H1 (cell line): ENCODE measurements at regions not wholly inside any gene's neighbourhood (a gene's known extent, or its start where the extent isn't known, plus 50 kb on each side); places are given as distances from the start of the nearest gene placed in this dataset.

Source experiments
- CTCF ChIA-PET: fragments of 300-600 bp; sonication (Branson Sonifier 250); formaldehyde crosslinking; loops from one replicate; lab custom pipeline; 2021; ENCODE audit not compliant: partially characterized antibody; lab: Charles Lee
- POLR2A ChIA-PET: fragments of 300-600 bp; sonication (Branson Sonifier 250); formaldehyde crosslinking; loops from one replicate; lab custom pipeline; 2021; ENCODE audit warnings: inconsistent platforms; ENCODE audit not compliant: partially characterized antibody; lab: Charles Lee
- DNase-seq, 2 experiments: peaks; one replicate each; pipeline versions ENCODE4 v3.0.0 to v3.0.0-alpha.2; 2010 to 2022; ENCODE audit warnings: low spot score in 2 of 2, low read depth in 1 of 2, mixed read lengths in 1 of 2
- FAIRE-seq: peaks from 2 replicates; lab custom pipeline; 2011; peaks lifted over from hg19 to GRCh38; lab: Jason Lieb, UNC
- H2AFZ ChIP-seq: 2 replicates; pipeline ENCODE4 v1.8.1; 2012; ENCODE audit warnings: low read length, inconsistent platforms
- H2AK5ac ChIP-seq: 2 replicates; pipeline ENCODE4 v1.6.1; 2013; ENCODE audit warnings: low read depth, low read length
- H2BK120ac ChIP-seq: replicated peaks from 2 replicates; pipeline ENCODE3; 2013; ENCODE audit warnings: low read depth, low read length, inconsistent platforms
- H2BK12ac ChIP-seq: 2 replicates; pipeline ENCODE4 v1.6.1; 2013; ENCODE audit warnings: low read depth, low read length
- H2BK15ac ChIP-seq: 2 replicates; pipeline ENCODE4 v1.6.1; 2013; ENCODE audit warnings: low read length
- H2BK20ac ChIP-seq: 2 replicates; pipeline ENCODE4 v1.6.1; 2013; ENCODE audit warnings: low read length
- H2BK5ac ChIP-seq: 2 replicates; pipeline ENCODE4 v1.6.1; 2013; ENCODE audit warnings: low read depth, low read length
- H3K14ac ChIP-seq: 2 replicates; pipeline ENCODE4 v1.6.1; 2013; ENCODE audit warnings: inconsistent platforms; ENCODE audit not compliant: insufficient read length
- H3K18ac ChIP-seq: 2 replicates; pipeline ENCODE4 v1.6.1; 2013; ENCODE audit warnings: low read length; ENCODE audit errors: extremely low read depth
- H3K23ac ChIP-seq: 2 replicates; pipeline ENCODE4 v1.6.1; 2013; ENCODE audit warnings: inconsistent platforms; ENCODE audit not compliant: insufficient read length
- H3K23me2 ChIP-seq: 2 replicates; pipeline ENCODE4 v1.6.1; 2013; ENCODE audit warnings: low read depth, low read length
- H3K27ac ChIP-seq: 2 replicates; pipeline ENCODE4 v1.6.1; 2011; ENCODE audit warnings: low read depth, low read length, inconsistent platforms
- H3K27me3 ChIP-seq, 4 experiments: replicated peaks in 1 of 4; 1 replicate in 1 of 4; 2 replicates in 3 of 4; pipeline versions ENCODE4 v1.6.1 to v1.8.1; 2011 to 2013; ENCODE audit warnings: low read length in 3 of 4, mild to moderate bottlenecking in 3 of 4, inconsistent platforms in 2 of 4, mixed read lengths in 2 of 4, moderate library complexity in 1 of 4; ENCODE audit not compliant: control insufficient read depth in 3 of 4, insufficient read depth in 3 of 4; ENCODE audit errors: extremely low read depth in 1 of 4
- H3K36me3 ChIP-seq, 4 experiments: 2 replicates each; pipeline versions ENCODE4 v1.6.1 to v1.8.1; 2011 to 2013; ENCODE audit warnings: mild to moderate bottlenecking in 4 of 4, low read length in 3 of 4, moderate library complexity in 2 of 4, control low read depth in 1 of 4, inconsistent platforms in 1 of 4; ENCODE audit not compliant: insufficient read depth in 4 of 4, control insufficient read depth in 2 of 4
- H3K4ac ChIP-seq: replicated peaks from 2 replicates; pipeline ENCODE3; 2013; ENCODE audit warnings: low read length, low read depth, mixed read lengths, inconsistent platforms; ENCODE audit not compliant: insufficient read length
- H3K4me1 ChIP-seq, 4 experiments: replicated peaks in 1 of 4; 1 replicate in 1 of 4; 2 replicates in 3 of 4; pipeline versions ENCODE4 v1.6.1 to v1.8.1; 2011 to 2013; ENCODE audit warnings: low read length in 3 of 4, inconsistent platforms in 2 of 4, mixed read lengths in 1 of 4; ENCODE audit not compliant: insufficient read depth in 4 of 4, control insufficient read depth in 3 of 4
- H3K4me2 ChIP-seq, 2 experiments: 2 replicates each; pipeline versions ENCODE4 v1.6.1 to v1.8.1; 2011 to 2013; ENCODE audit warnings: low read depth in 2 of 2, low read length in 2 of 2, control low read depth in 1 of 2, inconsistent platforms in 1 of 2, mild to moderate bottlenecking in 1 of 2; ENCODE audit not compliant: insufficient read depth in 1 of 2
- H3K4me3 ChIP-seq, 4 experiments: fragments of 200-600, 300-600 bp in 1 of 4; sonication (generic), shearing (Covaris generic), sonication (Bioruptor Twin) in 1 of 4; 2 replicates each; pipeline versions ENCODE4 v1.5.1 to v1.8.1; 2011 to 2016; ENCODE audit warnings: low read length in 4 of 4, low read depth in 3 of 4, control low read depth in 2 of 4, inconsistent platforms in 2 of 4, mild to moderate bottlenecking in 2 of 4, mixed read lengths in 1 of 4, moderate library complexity in 1 of 4; ENCODE audit not compliant: insufficient read depth in 2 of 4; ENCODE audit errors: extremely low read depth in 1 of 4
- H3K56ac ChIP-seq: replicated peaks from 2 replicates; pipeline ENCODE3; 2013; ENCODE audit warnings: low read depth, mild to moderate bottlenecking, mixed read lengths, low read length, inconsistent platforms; ENCODE audit not compliant: insufficient read length
- H3K79me1 ChIP-seq: 2 replicates; pipeline ENCODE4 v1.6.1; 2013; ENCODE audit warnings: low read depth, low read length, control low read depth
- H3K79me2 ChIP-seq, 2 experiments: 2 replicates each; pipeline versions ENCODE4 v1.6.1 to v1.8.1; 2012 to 2013; ENCODE audit warnings: low read length in 2 of 2, mild to moderate bottlenecking in 2 of 2, inconsistent platforms in 1 of 2; ENCODE audit not compliant: insufficient read depth in 2 of 2, control insufficient read depth in 1 of 2
- H3K9ac ChIP-seq, 4 experiments: replicated peaks in 1 of 4; 1 replicate in 1 of 4; 2 replicates in 3 of 4; pipeline versions ENCODE4 v1.6.1 to v1.8.1; 2011 to 2013; ENCODE audit warnings: low read depth in 3 of 4, low read length in 3 of 4, control low read depth in 2 of 4, mild to moderate bottlenecking in 2 of 4, moderate library complexity in 2 of 4, inconsistent platforms in 1 of 4; ENCODE audit errors: extremely low read depth in 1 of 4
- H3K9me3 ChIP-seq, 2 experiments: 2 replicates each; pipeline versions ENCODE4 v1.6.1 to v1.8.1; 2012 to 2013; ENCODE audit warnings: mild to moderate bottlenecking in 2 of 2, moderate library complexity in 2 of 2, control low read depth in 1 of 2, inconsistent platforms in 1 of 2, low read depth in 1 of 2, low read length in 1 of 2, mixed read lengths in 1 of 2; ENCODE audit not compliant: insufficient read depth in 2 of 2
- H4K20me1 ChIP-seq, 2 experiments: replicated peaks in 1 of 2; 2 replicates each; pipeline versions ENCODE3 to v1.8.1; 2011 to 2013; ENCODE audit warnings: inconsistent platforms in 2 of 2, low read length in 2 of 2, mild to moderate bottlenecking in 1 of 2; ENCODE audit not compliant: insufficient read depth in 2 of 2, control insufficient read depth in 1 of 2
- H4K5ac ChIP-seq: 2 replicates; pipeline ENCODE4 v1.6.1; 2013; ENCODE audit warnings: low read length, low read depth, mixed read lengths, inconsistent platforms; ENCODE audit not compliant: insufficient read length
- H4K8ac ChIP-seq: 2 replicates; pipeline ENCODE4 v1.8.0; 2013; ENCODE audit warnings: mild to moderate bottlenecking, moderate library complexity, low read length, inconsistent platforms; ENCODE audit not compliant: insufficient read depth; ENCODE audit errors: extremely low read depth
- H4K91ac ChIP-seq: replicated peaks from 2 replicates; pipeline ENCODE3; 2013; ENCODE audit warnings: low read length, mixed read lengths, inconsistent platforms; ENCODE audit not compliant: insufficient read length
- BACH1 ChIP-seq: IDR thresholded peaks from 2 replicates; pipeline ENCODE4 v1.6.1; 2012; ENCODE audit warnings: low read length, improper control_type of control experiment
- JUN ChIP-seq: IDR thresholded peaks from 2 replicates; pipeline ENCODE4 v1.6.1; 2011; ENCODE audit warnings: low read depth, mild to moderate bottlenecking, improper control_type of control experiment, low read length
- JUND ChIP-seq: IDR thresholded peaks from 2 replicates; pipeline ENCODE4 v1.6.1; 2011; ENCODE audit warnings: mild to moderate bottlenecking, improper control_type of control experiment, low read length
- PHF8 ChIP-seq: fragments of 200-600 bp; sonication (generic); conservative IDR thresholded peaks from 2 replicates; pipeline ENCODE4 v1.7.1; 2012; ENCODE audit warnings: low read depth, mild to moderate bottlenecking, inconsistent platforms, low read length, moderate library complexity
- SRF ChIP-seq: IDR thresholded peaks from 2 replicates; pipeline ENCODE4 v1.6.1; 2011; ENCODE audit warnings: mild to moderate bottlenecking, low read depth, low read length, moderate library complexity
- YY1 ChIP-seq: IDR thresholded peaks from 2 replicates; pipeline ENCODE4 v1.6.1; 2011; ENCODE audit warnings: low read depth, mild to moderate bottlenecking, low read length
- WGBS, 2 experiments: shearing (Covaris generic) in 1 of 2; methylation state at CpG; one replicate each; pipeline versions ENCODE4 v1.1.6 to v1.1.7; 2013 to 2015; ENCODE audit warnings: low lambda C conversion rate in 2 of 2, mixed read lengths in 2 of 2, inconsistent platforms in 1 of 2, low coverage in 1 of 2, missing lambda C conversion rate in 1 of 2; ENCODE audit not compliant: insufficient replicate concordance in 2 of 2, insufficient coverage in 1 of 2, insufficient read length in 1 of 2; ENCODE audit errors: extremely low coverage in 1 of 2, missing lambda C conversion rate in 1 of 2; 5-methylcytosine and 5-hydroxymethylcytosine counted together

- Histone ChIP-seq H2BK12ac (0 out of 2 replicates have a peak overlapping the region, but pooled peaks have one; percentile 69), H3K18ac (no peak overlapping the region), H3K4me1 (no peaks in the 10 kb centered on the region; a peak in 1 of 7 replicates), H3K9ac (no peak overlapping the region), H2BK15ac (no peak overlapping the region), H3K23ac (no peak overlapping the region), H2AK5ac (no peak overlapping the region), H2AFZ (no peak overlapping the region), H2BK120ac (no peak overlapping the region), H3K4me2 (no peak overlapping the region), H2BK20ac (peak overlapping the region; percentile 88; the same call in 1 of the 2 replicates), H3K4ac (no peak overlapping the region), H4K20me1 (no peaks in the 10 kb centered on the region), H2BK5ac (peak overlapping the region; percentile 66; the same call in 1 of the 2 replicates), H3K4me3 (no peak overlapping the region), H4K5ac (no peak overlapping the region), H3K23me2 (no peaks in the 10 kb centered on the region; the same call in 1 of the 2 replicates), H3K27ac (no peak overlapping the region), H3K14ac (no peak overlapping the region), H4K8ac (no peak overlapping the region), H3K27me3 (no peaks in the 10 kb centered on the region), H3K79me2 (no peaks in the 10 kb centered on the region), H3K9me3 (no peaks in the 10 kb centered on the region), H3K36me3 (peaks cover 0 to 9% (median 0%) of the 10 kb centered on the region in 4 experiments; a peak in 1 of 8 replicates), H4K91ac (no peak overlapping the region), H3K79me1 (no peaks in the 10 kb centered on the region), H3K56ac (no peak overlapping the region)
- CTCF ChIA-PET = no interaction called here
- DNase-seq (no peak), FAIRE-seq (peak; percentile 7)
- 70% methylated on average over 6 of the region's 6 CpGs; no CpG with 5 or more reads in 1 of the 2 experiments for WGBS, 2 experiments
- POLR2A ChIA-PET = interaction anchor here (1.0 to 1.6 kb wide), 2 partner anchors 16 to 272 kb away, joined by 3 to 4 read pairs; no protein-coding TSS in a partner anchor
- TF ChIP-seq YY1 (no peak), JUND (peak; percentile 49; the same call in 1 of the 2 replicates), PHF8 (no peak), SRF (no peak), JUN (no peak), BACH1 (no peak)
Observed at GRCh38 chr7:138186951-138187351, 110.7 kb downstream of the AKR1D1 start.
